ENCODE measurements at regions not wholly inside any gene's neighbourhood (a gene's known extent, or its start where the extent isn't known, plus 50 kb on each side); places are given as distances from the start of the nearest gene placed in this dataset.

- Histone ChIP-seq H3K27me3 (ENCODE audit: control insufficient read depth, insufficient read depth, low read length) (no peaks in the 10 kb centered on the region), H3K36me3 (ENCODE audit: control insufficient read depth, insufficient read depth, low read length) (no peaks in the 10 kb centered on the region), H3K4me3 (ENCODE audit: low read depth, low read length) (no peak overlapping the region)
- no peak for FAIRE-seq
- no peak for TF ChIP-seq CTCF (IDR thresholded peaks at IDR 0.05; ENCODE audit: insufficient read depth, low read length, severe bottlenecking)
- DNase-seq (ENCODE audit: low read depth), result no peak
Observed at GRCh38 chr13:105338773-105339172, 1196.7 kb downstream of the EFNB2 start.

GRCh38 chr13:105338006-105338405, 1197.5 kb downstream of the EFNB2 start:
- H3K36me3 ChIP-seq (ENCODE audit: control insufficient read depth, insufficient read depth, low read length), result no peaks in the 10 kb centered on the region
- FAIRE-seq, result no peak
- no peak overlapping the region for H3K4me3 ChIP-seq (ENCODE audit: low read depth, low read length)
- no peak for TF ChIP-seq CTCF (IDR thresholded peaks at IDR 0.05; ENCODE audit: insufficient read depth, low read length, severe bottlenecking)
- no peak for DNase-seq (ENCODE audit: low read depth)
- H3K27me3 ChIP-seq (ENCODE audit: control insufficient read depth, insufficient read depth, low read length), result no peaks in the 10 kb centered on the region

GRCh38 chr13:105336706-105337576, 1198.5 kb downstream of the EFNB2 start:
- Histone ChIP-seq H3K27me3 (ENCODE audit: control insufficient read depth, insufficient read depth, low read length) (no peaks in the 10 kb centered on the region), H3K36me3 (ENCODE audit: control insufficient read depth, insufficient read depth, low read length) (no peaks in the 10 kb centered on the region), H3K4me3 (ENCODE audit: low read depth, low read length) (no peak overlapping the region)
- no peak for TF ChIP-seq CTCF (IDR thresholded peaks at IDR 0.05; ENCODE audit: insufficient read depth, low read length, severe bottlenecking)
- DNase-seq (ENCODE audit: low read depth) (peak; percentile 1), FAIRE-seq (no peak)

GRCh38 chr13:105334211-105334610, 1201.3 kb downstream of the EFNB2 start:
- FAIRE-seq, result no peak
- no peak for DNase-seq (ENCODE audit: low read depth)
- Histone ChIP-seq H3K36me3 (ENCODE audit: control insufficient read depth, insufficient read depth, low read length) (no peaks in the 10 kb centered on the region), H3K4me3 (ENCODE audit: low read depth, low read length) (no peak overlapping the region), H3K27me3 (ENCODE audit: control insufficient read depth, insufficient read depth, low read length) (no peaks in the 10 kb centered on the region)
- TF ChIP-seq CTCF (IDR thresholded peaks at IDR 0.05; ENCODE audit: insufficient read depth, low read length, severe bottlenecking), result no peak

- Histone ChIP-seq H3K4me3 (ENCODE audit: low read depth, low read length) (no peak overlapping the region), H3K27me3 (ENCODE audit: control insufficient read depth, insufficient read depth, low read length) (no peaks in the 10 kb centered on the region), H3K36me3 (ENCODE audit: control insufficient read depth, insufficient read depth, low read length) (no peaks in the 10 kb centered on the region)
- DNase-seq (ENCODE audit: low read depth) (no peak), FAIRE-seq (no peak)
- TF ChIP-seq CTCF (IDR thresholded peaks at IDR 0.05; ENCODE audit: insufficient read depth, low read length, severe bottlenecking), result no peak
Observed at GRCh38 chr13:105333416-105333815, 1202.0 kb downstream of the EFNB2 start.

- FAIRE-seq, result no peak
- DNase-seq (ENCODE audit: low read depth), result no peak
- Histone ChIP-seq H3K27me3 (ENCODE audit: control insufficient read depth, insufficient read depth, low read length) (no peaks in the 10 kb centered on the region), H3K4me3 (ENCODE audit: low read depth, low read length) (no peak overlapping the region), H3K36me3 (ENCODE audit: control insufficient read depth, insufficient read depth, low read length) (no peaks in the 10 kb centered on the region)
- TF ChIP-seq CTCF (IDR thresholded peaks at IDR 0.05; ENCODE audit: insufficient read depth, low read length, severe bottlenecking), result no peak
Observed at GRCh38 chr13:105329359-105329758, 1206.1 kb downstream of the EFNB2 start.
